Fibroblast of mammary gland (primary cell): ENCODE measurements at regions not wholly inside any gene's neighbourhood (a gene's known extent, or its start where the extent isn't known, plus 50 kb on each side); places are given as distances from the start of the nearest gene placed in this dataset.
A peak's percentile ranks its signal among the peaks of the same experiment; 100 is the strongest.

Experiments
- DNase-seq: peaks from one replicate; pipeline ENCODE4 v3.0.0-alpha.2; 2010; ENCODE audit warnings: low read depth
- H3K4me3 ChIP-seq: 2 replicates; pipeline ENCODE4 v1.5.1; 2011; ENCODE audit warnings: low read depth, mild to moderate bottlenecking, low read length, moderate library complexity; ENCODE audit not compliant: control insufficient read depth
- TF ChIP-seq, protein P1 (sequence below): conservative IDR thresholded peaks from 2 replicates; pipeline ENCODE4 v1.5.1; 2011; ENCODE audit warnings: low read depth, low read length, inconsistent platforms; ENCODE audit not compliant: control insufficient read depth, insufficient read depth

DNA sequence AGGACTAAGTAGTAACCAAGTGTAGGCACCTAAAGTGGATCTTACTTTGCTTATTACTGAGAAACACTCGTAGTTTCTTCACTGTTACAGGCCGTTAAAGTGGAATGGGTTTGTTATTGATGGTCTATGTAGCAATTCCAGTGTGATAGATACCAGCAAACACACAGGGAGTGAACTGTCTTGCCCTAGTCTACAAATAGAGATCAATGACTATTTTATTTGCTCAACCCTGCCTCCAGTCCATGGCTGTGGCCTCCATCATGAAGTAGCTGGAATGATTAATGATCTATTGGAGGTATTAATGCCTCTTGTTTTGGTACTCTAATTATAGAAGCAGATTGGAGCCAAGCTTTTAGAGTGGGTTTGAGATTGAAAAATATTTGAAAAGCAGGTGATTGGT, 362.7 kb upstream of the AZI2 start:
- DNase-seq, result no peak
- H3K4me3 ChIP-seq, result no peak overlapping the region
- TF ChIP-seq, protein P1, sequence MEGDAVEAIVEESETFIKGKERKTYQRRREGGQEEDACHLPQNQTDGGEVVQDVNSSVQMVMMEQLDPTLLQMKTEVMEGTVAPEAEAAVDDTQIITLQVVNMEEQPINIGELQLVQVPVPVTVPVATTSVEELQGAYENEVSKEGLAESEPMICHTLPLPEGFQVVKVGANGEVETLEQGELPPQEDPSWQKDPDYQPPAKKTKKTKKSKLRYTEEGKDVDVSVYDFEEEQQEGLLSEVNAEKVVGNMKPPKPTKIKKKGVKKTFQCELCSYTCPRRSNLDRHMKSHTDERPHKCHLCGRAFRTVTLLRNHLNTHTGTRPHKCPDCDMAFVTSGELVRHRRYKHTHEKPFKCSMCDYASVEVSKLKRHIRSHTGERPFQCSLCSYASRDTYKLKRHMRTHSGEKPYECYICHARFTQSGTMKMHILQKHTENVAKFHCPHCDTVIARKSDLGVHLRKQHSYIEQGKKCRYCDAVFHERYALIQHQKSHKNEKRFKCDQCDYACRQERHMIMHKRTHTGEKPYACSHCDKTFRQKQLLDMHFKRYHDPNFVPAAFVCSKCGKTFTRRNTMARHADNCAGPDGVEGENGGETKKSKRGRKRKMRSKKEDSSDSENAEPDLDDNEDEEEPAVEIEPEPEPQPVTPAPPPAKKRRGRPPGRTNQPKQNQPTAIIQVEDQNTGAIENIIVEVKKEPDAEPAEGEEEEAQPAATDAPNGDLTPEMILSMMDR, result no peak

DNA sequence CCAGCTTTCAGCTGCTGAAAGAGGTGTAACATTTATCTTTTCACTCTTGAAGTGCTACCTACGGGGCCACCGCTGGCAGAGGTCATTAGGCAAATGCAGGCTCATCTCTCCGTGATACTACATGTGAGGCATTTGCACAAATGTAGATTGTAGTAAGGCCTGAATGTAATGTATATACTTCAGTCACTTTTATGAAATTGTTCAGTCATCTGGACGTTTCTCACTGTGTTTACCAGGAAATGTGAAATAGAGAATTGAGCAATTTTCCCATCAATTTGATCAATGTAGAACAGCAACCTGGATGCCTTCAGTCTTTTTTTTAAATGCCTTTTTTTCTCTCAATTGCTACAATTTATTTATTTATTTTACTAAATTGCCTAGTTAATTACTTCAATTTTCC, 368.3 kb upstream of the AZI2 start:
- DNase-seq, result no peak
- TF ChIP-seq, protein P1, result no peak
- no peak overlapping the region for H3K4me3 ChIP-seq

DNA sequence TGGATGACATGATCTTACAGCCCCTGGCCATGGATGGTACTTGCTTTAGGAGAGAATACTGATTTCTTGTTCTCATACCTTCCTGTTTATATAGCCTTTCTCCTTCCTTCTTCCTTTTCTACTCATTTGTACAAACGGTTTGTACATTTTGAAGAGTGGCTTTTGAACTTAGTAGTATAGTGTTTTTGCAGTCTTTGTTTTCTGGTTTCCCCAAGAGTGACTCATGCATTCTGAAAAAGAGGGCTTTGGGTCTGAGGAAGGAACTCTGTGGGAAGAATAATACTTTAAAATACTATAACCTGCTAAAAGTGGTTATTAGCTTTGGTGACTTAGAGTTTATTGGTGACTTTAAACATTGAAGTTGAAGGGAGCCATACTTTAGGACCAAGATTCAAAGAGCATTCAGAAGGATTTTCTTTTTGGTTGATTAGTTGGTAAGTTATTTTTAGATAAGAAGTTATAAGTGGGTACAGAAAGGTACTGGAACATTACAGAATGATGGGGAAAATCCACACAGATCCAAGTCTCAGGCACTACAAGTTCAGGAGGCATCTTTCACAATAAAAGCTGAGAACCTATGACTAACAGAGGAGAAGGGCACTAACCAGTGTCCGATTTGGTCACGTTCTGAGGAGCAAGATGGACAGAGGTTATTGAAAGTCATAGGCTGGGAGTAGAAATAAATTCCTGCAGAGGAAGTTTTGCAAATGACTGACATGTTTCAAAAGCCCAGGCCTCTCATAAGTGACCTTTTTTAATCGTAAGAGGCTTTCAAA, 369.6 kb upstream of the AZI2 start:
- H3K4me3 ChIP-seq, result no peak overlapping the region
- DNase-seq, result no peak
- TF ChIP-seq, protein P1, result no peak

DNA sequence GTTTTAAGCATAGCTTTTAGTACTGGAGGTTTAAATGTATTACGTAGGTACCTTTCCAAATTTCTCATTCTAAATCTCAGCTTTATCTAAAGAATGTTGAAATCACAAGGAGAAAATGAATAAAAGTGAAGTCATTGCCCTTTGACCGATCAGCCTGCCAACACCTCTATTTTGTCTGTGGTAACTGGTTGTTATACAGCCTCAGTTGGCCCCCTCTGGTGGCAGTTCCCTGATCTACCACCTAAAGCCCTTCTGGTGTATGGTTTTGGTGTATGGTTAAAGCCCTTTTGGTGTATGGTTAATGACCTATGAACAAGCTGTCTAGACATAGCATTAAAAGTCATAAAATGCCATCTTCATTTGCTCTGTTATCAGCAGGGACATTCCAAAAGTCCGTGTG, 378.2 kb upstream of the AZI2 start:
- no peak overlapping the region for H3K4me3 ChIP-seq
- TF ChIP-seq, protein P1, result peak; percentile 67
- DNase-seq, result peak; percentile 52

DNA sequence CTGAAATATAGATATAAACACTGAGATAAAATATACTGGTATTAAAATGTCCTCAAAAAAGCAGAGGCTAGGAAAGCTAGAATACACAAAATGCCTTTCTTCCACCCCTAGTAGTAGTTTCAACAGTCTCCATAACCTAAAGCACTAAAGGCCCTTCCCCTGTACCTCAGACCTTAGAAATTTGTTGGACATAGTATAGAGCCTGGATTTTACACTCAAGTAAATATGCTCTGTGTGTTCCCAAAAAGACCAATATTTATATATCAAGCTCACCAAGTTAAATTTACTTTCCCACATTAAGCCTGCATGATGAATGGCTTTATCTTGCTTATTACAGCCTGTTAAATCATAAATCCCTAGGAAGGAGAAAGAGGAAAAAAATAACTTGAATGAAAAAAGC, 378.7 kb upstream of the AZI2 start:
- no peak overlapping the region for H3K4me3 ChIP-seq
- TF ChIP-seq, protein P1, result no peak
- no peak for DNase-seq

DNA sequence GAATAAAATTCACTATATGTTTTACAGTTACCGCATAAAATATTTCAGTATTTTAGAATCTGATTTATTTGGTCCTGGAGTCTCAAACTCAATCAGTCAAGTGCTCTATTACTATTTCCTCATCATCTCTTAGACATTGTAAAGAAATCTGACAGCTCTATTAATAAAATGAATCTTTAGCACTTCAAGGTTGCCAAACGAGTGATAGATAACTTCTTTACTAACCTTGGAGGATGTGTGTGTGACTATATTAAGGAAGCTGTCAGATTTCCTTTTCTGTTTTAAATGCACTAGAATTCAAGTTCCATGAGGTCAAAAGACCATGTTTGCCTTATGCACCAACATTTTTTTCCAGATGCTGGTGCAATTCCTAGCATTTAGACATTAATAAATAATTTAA, 389.8 kb upstream of the AZI2 start:
- TF ChIP-seq, protein P1, result no peak
- no peak for DNase-seq
- H3K4me3 ChIP-seq, result no peak overlapping the region
